Activated CD4-positive, CD25-positive, alpha-beta regulatory T cell treated with anti-CD3 and anti-CD28 coated beads, Interleukin-2, amount 50 U/mL, for 24 hours (primary cell): ENCODE measurements at regions not wholly inside any gene's neighbourhood (a gene's known extent, or its start where the extent isn't known, plus 50 kb on each side); places are given as distances from the start of the nearest gene placed in this dataset.
"Not testable (repeated sequence)": the region's sequence is repeated elsewhere in the genome, so short reads cannot be mapped to it uniquely, and the experiment has no call there.

Source experiments
- ATAC-seq, 2 donors: fragments of 150-1000 bp; cut with Tn5 transposase; one replicate each; pipeline ENCODE4 v1.10.0; 2021; ENCODE audit warnings: mild to moderate bottlenecking in 1 of 2, moderate library complexity in 1 of 2

DNA sequence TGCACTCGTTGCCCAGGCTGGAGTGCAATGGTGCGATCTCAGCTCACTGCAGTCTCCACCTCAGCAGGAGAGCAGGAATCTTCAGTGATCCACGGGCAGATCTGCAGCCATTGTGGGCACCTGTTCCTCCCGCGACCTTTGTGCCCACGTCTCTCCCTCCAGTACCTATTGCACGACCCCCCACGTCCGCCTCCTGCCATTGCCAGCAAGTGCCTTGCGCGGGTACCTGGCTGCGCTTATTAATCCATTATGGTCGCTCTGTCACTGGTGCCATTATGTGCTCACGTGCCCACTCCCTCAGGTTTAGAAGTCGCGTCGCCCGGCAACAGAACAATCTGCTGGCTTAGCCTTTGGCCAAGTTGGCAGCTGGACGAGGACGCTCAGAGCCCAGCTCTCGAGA lies 146.2 kb upstream of the C1QTNF3 start:
- ATAC-seq: not testable (repeated sequence)

GRCh38 chr5:34189752-34190411 lies 146.9 kb upstream of the C1QTNF3 start:
- ATAC-seq: not testable (repeated sequence)

GRCh38 chr5:34190466-34190865 lies 147.5 kb upstream of the C1QTNF3 start:
- not testable (repeated sequence) for ATAC-seq

DNA sequence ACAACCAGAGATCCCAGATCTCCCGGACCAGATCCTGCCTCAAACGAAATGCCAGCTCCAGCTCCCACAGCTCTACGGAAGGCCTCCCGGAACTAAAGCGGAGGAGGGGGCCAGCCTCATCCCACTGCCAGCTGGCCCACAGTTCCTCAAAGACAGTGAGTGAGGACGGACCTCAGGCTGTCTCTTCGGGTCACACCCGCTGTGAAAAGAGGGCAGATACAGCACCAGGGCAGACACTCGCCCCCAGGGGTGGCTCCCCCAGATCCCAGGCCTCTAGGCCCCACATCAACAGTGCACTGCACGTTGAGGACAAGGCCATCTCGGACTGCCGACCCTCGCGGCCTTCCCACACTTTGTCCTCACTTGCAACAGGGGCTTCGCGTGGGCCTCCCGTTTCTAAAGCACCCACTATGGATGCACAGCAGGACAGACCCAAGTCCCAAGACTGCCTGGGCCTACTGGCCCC lies 148.3 kb upstream of the C1QTNF3 start:
- ATAC-seq: not testable (repeated sequence)

GRCh38 chr5:34192064-34192922 lies 149.3 kb upstream of the C1QTNF3 start:
- ATAC-seq: not testable (repeated sequence)

- ATAC-seq: not testable (repeated sequence)
These were observed 149.9 kb upstream of the C1QTNF3 start for GRCh38 chr5:34192923-34193262.

GRCh38 chr5:34193297-34193696 lies 150.3 kb upstream of the C1QTNF3 start:
- ATAC-seq: not testable (repeated sequence)

DNA sequence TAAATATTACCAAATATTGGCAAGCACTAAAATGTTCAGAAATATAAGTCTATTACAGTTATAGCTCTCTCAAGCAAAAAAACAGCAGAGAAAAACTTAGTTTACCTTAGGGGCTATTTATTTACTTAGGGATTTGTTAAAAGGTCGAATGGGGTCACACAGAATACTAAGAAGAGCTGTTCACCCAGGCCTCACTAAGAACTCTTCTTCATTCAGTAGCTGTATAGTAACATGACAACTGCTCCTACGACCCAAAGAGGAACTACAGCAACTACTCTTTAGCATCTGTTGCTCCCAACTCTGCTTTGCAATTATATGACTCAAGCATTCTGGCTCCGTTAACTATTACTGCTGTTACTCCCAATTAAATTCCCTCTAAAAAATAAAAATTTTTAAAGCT lies 150.8 kb upstream of the C1QTNF3 start:
- ATAC-seq: not testable (repeated sequence)

DNA sequence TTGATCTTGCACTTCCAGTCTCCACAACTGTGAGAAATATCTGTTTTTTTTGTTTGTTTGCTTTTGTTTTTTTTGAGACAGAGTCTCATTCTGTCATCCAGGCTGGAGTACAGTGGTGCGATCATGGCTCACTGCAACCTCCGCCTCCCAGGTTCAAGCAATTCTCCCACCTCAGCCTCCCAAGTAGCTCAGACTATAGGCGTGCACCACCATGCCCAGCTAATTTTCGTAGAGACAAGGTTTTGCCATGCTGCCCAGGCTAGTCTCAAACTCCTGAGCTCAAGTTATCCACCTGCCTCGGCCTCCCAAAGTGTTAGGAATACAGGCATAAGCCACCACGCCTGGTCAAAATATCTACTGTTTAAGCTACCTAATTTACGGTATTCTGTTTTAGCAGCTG lies 153.1 kb upstream of the C1QTNF3 start:
- not testable (repeated sequence) for ATAC-seq

GRCh38 chr5:34205347-34205746 lies 162.3 kb upstream of the C1QTNF3 start:
- ATAC-seq: not testable (repeated sequence)

GRCh38 chr5:34217386-34217785 lies 174.4 kb upstream of the C1QTNF3 start:
- not testable (repeated sequence) for ATAC-seq

- ATAC-seq: not testable (repeated sequence)
These were observed 178.5 kb upstream of the C1QTNF3 start for GRCh38 chr5:34221329-34222073.

- ATAC-seq: not testable (repeated sequence)
These were observed 180.1 kb upstream of the C1QTNF3 start for GRCh38 chr5:34223158-34223557.

DNA sequence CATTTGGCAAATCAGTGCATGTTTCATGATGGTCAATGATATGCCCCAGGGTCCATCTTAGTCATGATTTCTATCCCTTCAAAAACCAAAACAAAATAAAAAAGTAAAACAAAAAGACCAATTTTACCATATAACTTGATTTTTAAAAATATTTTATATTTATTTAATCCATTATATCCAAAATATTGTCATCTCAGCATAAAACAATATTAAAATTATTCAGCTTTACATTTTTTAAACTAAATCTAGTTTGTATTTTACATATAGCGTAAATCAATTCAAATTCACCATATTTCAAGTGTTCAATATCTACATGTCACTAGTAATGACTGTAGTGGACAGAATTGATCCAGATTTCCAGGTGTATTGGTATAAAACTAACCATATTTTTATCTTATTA lies 187.4 kb upstream of the C1QTNF3 start:
- not testable (repeated sequence) for ATAC-seq

DNA sequence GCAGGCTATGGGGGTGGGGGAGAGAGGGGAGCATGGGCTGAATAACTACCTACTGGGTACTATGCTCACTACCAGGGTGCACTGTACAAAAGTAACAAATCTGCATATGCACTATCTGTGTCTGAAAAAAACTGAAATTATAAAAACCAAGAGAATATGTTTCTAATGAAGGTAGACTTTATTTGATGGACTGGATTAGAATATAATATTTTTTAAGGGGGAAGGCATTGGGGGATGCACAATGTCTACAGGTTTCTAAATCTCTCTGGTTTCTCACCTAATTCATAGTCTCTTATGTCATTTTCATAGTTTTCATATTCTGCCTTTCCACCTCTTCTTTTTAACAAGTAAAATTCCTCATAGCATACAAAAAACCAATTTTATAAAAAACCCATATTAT lies 200.8 kb upstream of the C1QTNF3 start:
- ATAC-seq: not testable (repeated sequence)

- peak; percentile 90 to 93 for ATAC-seq
These were observed 201.4 kb upstream of the C1QTNF3 start for GRCh38 chr5:34244281-34245031.

DNA sequence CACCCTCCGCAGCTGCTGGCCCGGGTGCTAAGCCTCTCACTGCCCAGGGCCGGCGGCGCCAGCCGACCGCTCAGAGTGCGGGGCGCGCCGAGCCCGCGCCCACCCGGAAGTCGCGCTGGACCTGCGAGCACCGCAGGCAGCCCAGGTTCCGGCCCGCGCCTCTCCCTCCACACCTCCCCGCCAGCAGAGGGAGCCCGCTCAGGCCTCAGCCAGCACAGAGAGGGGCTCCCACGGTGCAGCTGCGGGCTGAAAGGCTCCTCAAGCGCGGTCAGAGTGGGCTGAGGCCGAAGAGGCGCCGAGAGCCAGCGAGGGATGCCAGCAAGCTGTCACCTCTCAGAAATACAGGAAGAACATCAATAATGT lies 202.0 kb upstream of the C1QTNF3 start:
- ATAC-seq: peak; percentile 93

DNA sequence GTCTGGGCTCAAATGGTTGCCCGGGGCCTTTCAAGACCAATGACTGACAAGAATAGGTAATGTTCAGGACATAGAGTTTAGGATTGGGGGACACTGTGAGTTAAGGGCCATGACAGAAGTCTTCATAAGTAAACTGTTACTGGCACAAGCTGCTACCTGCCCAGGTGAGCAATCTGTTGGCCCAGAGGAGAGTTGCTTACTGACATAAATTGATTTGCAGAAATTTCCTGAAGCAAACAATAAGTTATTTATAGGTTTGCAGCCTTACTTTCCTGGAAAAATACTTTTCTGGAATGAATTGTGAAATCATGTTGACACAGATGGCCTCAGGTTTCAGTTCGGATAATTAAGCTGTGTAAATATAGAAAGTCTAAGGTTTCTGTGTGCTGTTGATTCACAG lies 202.8 kb upstream of the C1QTNF3 start:
- ATAC-seq: not testable (repeated sequence)

- ATAC-seq: not testable (repeated sequence)
These were observed 215.6 kb upstream of the C1QTNF3 start for GRCh38 chr5:34258598-34258997.

GRCh38 chr5:34261020-34261419 lies 218.0 kb upstream of the C1QTNF3 start:
- ATAC-seq: not testable (repeated sequence)

GRCh38 chr5:34266151-34266550 lies 223.1 kb upstream of the C1QTNF3 start:
- ATAC-seq: not testable (repeated sequence)

DNA sequence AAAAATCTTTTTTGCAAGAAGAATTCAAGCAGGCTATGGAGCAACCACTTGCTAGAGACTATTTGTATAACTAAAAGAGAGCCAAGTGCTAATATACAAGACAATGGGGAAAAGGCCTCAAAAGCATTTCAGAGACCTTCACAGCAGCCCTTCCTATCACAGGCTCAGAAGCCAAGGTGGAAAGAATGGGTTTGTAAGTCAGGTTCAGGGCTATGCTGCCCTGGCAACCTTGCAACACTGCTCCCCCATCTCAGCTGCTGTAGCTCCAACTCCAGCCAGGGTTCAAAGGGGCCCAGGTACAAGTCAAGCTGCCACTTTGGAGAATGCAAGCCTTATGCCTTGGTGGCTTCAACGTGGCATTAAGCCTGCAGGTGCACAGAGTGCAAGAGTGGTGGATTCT lies 253.7 kb upstream of the C1QTNF3 start:
- not testable (repeated sequence) for ATAC-seq
